SJCRH30 (cell line): ENCODE measurements at regions not wholly inside any gene's neighbourhood (a gene's known extent, or its start where the extent isn't known, plus 50 kb on each side); places are given as distances from the start of the nearest gene placed in this dataset.
A peak's percentile ranks its signal among the peaks of the same experiment; 100 is the strongest.
"Not testable (repeated sequence)": the region's sequence is repeated elsewhere in the genome, so short reads cannot be mapped to it uniquely, and the experiment has no call there.

Experiments
- DNase-seq, 2 experiments: peaks; one replicate each; pipeline ENCODE4 v3.0.0-alpha.2; 2015 to 2020
- H3K27ac ChIP-seq: fragments of 250-450 bp; sonication (Bioruptor Pico); 2 replicates; pipeline ENCODE4 v1.5.1; 2020; ENCODE audit warnings: mild to moderate bottlenecking, moderate library complexity
- H3K27me3 ChIP-seq: fragments of 250-450 bp; sonication (Bioruptor Pico); 2 replicates; pipeline ENCODE4 v1.5.1; 2020; ENCODE audit warnings: mild to moderate bottlenecking, moderate library complexity
- H3K36me3 ChIP-seq: fragments of 250-450 bp; sonication (Bioruptor Pico); 2 replicates; pipeline ENCODE4 v1.5.1; 2020; ENCODE audit warnings: mild to moderate bottlenecking, moderate library complexity
- H3K4me1 ChIP-seq: fragments of 250-450 bp; sonication (Bioruptor Pico); 2 replicates; pipeline ENCODE4 v1.5.1; 2020; ENCODE audit warnings: mild to moderate bottlenecking, moderate library complexity
- H3K4me3 ChIP-seq: fragments of 250-450 bp; sonication (Bioruptor Pico); 2 replicates; pipeline ENCODE4 v1.5.1; 2020; ENCODE audit warnings: mild to moderate bottlenecking, moderate library complexity
- H3K9me3 ChIP-seq: fragments of 250-450 bp; sonication (Bioruptor Pico); replicated peaks from 2 replicates; pipeline ENCODE4 v1.5.1; 2020; ENCODE audit warnings: mild to moderate bottlenecking, moderate library complexity

DNA sequence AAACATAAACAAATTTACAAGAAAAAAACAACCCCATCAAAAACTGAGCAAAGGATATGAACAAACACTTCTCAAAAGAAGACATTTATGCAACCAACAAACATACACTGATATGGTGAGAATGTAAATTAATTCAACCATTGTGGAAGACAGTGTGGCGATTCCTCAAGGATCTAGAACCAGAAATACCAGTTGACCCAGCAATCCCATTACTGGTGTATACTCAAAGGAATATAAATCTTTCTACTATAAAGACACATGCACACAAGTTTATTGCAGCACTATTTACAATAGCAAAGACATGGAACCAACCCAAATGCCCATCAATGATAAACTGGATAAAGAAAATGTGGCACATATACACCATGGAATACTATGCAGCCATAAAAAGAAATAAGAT, 92.3 kb upstream of the GUCY1A1 start:
- H3K9me3 ChIP-seq, H3K27ac ChIP-seq, H3K27me3 ChIP-seq, DNase-seq, H3K4me1 ChIP-seq, H3K36me3 ChIP-seq, H3K4me3 ChIP-seq: not testable (repeated sequence)

DNA sequence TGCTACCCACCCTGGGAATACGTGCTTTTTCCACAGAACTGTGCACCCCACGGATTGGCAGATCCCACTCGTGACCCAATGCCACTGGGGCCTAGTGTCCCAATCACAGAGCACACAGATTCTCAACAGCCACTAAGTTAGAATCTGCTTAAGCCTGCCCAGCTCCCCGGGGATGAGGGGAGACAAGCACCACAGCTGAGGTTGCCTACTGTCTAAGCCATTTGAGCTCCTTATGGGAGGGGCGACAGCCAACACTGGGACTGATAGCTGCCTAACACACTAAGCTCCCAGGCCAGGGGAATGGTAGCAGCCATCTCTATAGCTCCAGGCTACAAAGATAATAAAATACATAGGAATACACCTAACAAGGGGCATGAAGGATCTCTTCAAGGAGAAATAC, 93.5 kb upstream of the GUCY1A1 start:
- Histone ChIP-seq H3K36me3 (no peaks in the 10 kb centered on the region), H3K4me1 (no peaks in the 10 kb centered on the region), H3K27ac (no peak overlapping the region), H3K27me3 (no peaks in the 10 kb centered on the region), H3K9me3 (no peaks in the 10 kb centered on the region), H3K4me3 (no peak overlapping the region)
- no peak for DNase-seq

DNA sequence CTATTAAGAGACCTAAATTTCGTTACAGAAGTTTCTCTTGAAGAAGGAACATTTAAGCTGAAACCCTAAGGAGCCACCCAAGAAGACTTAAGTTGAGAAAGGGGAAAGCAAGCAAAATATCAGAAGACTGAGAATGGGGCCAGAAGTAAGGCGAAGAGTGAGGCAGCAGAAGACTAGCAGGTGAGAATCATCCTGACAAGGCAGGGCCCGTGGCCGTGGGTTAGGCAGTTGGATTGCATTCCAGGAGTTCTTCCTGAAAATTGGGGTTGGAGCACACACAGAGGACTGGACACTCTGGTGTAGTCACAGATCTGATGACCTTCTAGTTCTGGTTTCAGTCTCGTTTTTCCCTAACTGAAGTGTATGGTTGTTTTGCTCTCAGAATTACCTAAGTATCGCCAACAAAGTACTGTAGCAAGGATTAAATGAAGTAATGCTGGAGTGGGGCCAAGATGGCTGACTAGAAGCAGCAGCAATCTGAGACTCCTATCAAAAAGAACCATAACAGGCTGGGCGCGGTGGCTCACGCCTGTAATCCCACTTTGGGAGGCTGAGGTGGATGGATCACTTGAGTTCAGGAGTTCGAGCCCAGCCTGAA, 94.4 kb upstream of the GUCY1A1 start:
- Histone ChIP-seq H3K9me3 (no peaks in the 10 kb centered on the region), H3K36me3 (no peaks in the 10 kb centered on the region), H3K4me1 (no peaks in the 10 kb centered on the region), H3K27me3 (no peaks in the 10 kb centered on the region), H3K4me3 (no peak overlapping the region), H3K27ac (no peak overlapping the region)
- DNase-seq: no peak

DNA sequence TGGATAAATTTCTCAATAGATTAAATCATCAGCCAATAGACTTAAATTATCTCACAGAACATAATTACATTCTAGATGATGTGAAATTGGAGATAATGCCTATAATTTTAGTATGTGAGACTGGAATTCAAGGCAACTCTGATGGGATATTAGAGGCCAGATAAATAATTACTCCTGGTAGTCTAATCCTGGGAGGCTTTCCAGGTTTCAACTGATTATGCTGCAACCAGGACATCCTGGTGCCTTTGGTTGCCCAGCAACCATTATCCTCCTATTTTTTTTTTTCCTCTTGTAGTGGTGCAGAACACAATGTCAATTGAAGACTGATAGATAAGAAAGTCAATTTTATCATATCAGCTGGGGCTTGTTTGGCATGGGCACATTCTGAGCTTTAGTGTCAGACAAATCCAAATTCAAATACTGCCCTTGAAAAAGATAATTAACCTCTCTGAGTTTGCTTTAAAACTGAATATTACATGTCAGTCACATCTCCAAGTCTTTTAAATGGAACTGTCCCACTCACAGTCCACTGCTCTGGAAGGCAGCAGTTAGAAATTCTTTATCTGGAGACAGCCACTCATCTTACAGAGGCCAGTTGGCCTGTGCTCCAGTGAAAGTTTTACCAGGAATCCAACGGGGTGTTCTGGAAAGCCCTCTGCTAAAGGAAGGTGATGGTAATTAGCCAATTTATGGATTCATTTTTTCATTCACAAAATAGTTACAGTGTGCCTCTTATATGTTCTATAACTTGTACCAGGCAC, 95.3 kb upstream of the GUCY1A1 start:
- Histone ChIP-seq H3K27ac (no peak overlapping the region), H3K36me3 (no peaks in the 10 kb centered on the region), H3K9me3 (no peaks in the 10 kb centered on the region), H3K4me1 (no peaks in the 10 kb centered on the region), H3K27me3 (no peaks in the 10 kb centered on the region), H3K4me3 (no peak overlapping the region)
- DNase-seq: no peak

DNA sequence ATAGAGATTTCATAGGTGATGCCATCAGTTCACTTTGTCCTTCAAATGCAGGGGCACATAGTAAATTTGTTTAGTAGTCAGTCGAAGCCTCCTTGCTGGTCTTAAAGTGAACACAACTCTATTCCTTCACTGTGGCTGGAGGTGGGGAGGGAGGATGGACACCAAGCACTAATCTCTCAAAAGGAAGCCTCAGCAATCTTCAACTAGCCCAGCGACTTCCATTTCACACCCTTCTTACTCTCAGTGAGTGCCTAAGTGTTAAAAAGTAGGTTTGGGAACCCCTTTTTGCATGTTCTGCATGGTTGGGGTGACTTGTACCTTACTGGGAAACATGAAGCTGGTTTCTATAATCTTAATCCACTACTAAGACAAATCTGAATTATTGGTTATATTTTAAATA, 96.0 kb upstream of the GUCY1A1 start:
- no peak for DNase-seq
- no peaks in the 10 kb centered on the region for H3K27me3 ChIP-seq
- no peaks in the 10 kb centered on the region for H3K4me1 ChIP-seq
- no peaks in the 10 kb centered on the region for H3K36me3 ChIP-seq
- no peak overlapping the region for H3K4me3 ChIP-seq
- no peak overlapping the region for H3K27ac ChIP-seq
- H3K9me3 ChIP-seq: no peaks in the 10 kb centered on the region

DNA sequence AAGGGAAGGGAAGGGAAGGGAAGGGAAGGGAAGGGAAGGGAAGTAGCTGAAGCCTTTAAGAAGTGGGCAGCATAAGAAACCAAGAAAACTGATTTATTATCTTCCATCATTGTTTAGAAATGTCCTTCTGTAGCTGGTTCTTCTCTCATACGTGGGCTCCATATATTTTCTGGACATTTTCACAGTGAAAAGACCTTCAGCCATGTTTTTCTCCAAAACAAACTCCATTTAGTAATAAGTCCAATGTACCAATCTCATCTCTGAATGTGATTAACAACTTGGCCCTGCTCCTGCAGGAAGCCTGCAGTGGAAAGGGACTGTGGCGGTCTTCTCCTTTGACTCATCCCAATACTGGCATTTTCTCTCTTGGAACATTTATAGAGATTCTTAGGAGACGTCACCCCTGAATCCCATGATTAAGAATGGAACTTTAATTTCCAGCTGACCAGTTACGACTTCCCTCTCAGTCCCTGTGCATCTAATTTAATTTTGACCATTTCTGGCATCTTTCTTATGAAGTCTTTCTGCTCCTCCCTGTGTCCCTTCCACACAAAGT, 96.6 kb upstream of the GUCY1A1 start:
- no peak for DNase-seq
- Histone ChIP-seq H3K9me3 (no peaks in the 10 kb centered on the region), H3K4me1 (no peaks in the 10 kb centered on the region), H3K27ac (no peak overlapping the region), H3K4me3 (no peak overlapping the region), H3K36me3 (no peaks in the 10 kb centered on the region), H3K27me3 (no peaks in the 10 kb centered on the region)

DNA sequence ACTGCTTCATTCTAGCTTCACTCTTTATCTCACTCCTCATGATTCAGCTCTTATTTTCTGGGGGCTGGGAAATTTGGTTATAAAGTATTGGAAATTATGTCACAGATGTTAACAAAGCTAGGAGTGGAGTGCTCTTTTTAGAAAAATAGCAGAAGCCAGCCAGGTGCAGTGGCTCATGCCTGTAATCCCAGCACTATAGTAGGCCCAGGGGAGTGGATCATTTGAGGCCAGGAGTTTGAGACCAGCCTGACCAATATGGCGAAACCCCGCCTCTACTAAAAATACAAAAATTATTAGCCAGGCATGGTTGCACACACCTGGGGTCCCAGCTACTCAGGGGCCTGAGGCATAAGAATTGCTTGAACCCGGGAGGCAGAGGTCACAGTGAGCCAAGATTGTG, 97.2 kb upstream of the GUCY1A1 start:
- Histone ChIP-seq H3K4me1 (no peaks in the 10 kb centered on the region), H3K27me3 (no peaks in the 10 kb centered on the region), H3K4me3 (no peak overlapping the region), H3K36me3 (no peaks in the 10 kb centered on the region), H3K27ac (no peak overlapping the region), H3K9me3 (no peaks in the 10 kb centered on the region)
- DNase-seq: no peak

DNA sequence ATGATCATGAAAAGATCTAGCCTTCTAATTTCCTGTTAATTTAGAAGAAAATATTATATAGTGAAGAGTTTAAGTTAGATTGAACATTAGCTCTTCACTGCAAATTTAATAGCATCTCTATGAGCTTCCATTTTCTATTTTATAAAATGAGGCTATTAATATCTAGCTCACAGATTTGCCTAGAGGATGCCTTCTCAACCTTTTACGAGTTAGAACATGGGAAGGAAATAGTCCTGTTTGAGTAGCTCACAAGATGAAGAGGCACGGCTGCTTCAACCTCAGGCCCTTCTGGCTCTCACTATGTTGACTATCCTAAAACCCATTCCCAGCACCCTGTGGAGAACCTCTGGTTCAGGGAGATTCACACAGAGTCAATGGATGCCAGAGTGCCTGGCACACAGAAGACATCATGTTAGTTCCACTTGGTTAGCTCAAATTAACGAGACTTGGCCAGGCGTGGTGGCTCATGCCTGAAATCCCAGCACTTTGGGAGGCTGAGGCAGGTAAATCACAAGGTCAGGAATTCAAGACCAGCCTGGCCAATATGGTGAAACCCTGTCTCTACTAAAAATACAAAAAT, 97.9 kb upstream of the GUCY1A1 start:
- no peak for DNase-seq
- Histone ChIP-seq H3K4me1 (no peaks in the 10 kb centered on the region), H3K27ac (no peak overlapping the region), H3K36me3 (no peaks in the 10 kb centered on the region), H3K9me3 (no peaks in the 10 kb centered on the region), H3K27me3 (no peaks in the 10 kb centered on the region), H3K4me3 (no peak overlapping the region)

DNA sequence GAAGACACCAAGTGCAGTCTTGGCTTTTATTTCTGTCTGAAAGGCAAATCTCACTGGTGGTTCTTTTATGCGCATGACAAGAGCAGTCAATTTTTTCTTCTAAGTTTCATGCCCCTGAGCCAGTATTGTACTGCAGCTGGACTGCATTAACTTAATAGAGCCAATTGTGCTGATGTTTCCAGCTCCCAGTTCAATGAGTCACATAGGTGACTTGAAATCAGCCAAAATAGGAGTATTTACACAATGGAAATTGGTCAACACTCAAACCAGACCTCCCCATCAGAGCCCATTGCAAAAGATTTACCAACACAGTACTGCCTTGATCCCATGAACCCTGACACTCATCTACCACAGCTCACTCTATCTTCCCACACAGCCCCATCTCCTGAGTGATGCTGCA, 100.3 kb upstream of the GUCY1A1 start:
- Histone ChIP-seq H3K4me3 (no peak overlapping the region), H3K9me3 (no peaks in the 10 kb centered on the region), H3K4me1 (no peaks in the 10 kb centered on the region), H3K27ac (no peak overlapping the region), H3K27me3 (no peaks in the 10 kb centered on the region), H3K36me3 (no peaks in the 10 kb centered on the region)
- DNase-seq: no peak

DNA sequence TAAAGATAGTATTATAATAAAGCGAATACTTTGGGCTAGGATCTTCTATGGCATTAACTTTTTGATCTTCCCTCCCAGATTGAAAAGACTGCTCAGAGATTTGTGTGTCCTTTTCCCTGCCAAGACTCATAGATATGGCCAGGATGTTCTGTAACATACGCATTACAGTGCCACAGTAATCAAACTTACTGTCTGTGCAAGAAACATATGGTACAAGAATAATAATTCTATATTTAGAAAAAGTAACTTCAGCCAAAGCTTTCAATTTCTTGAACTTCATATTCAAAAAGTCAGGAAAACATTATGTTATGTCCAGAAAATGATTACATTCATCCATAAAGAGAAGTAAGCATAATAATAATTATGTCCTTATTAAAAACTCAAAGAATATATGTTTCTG, 100.9 kb upstream of the GUCY1A1 start:
- Histone ChIP-seq H3K27me3 (no peaks in the 10 kb centered on the region), H3K36me3 (no peaks in the 10 kb centered on the region), H3K9me3 (no peaks in the 10 kb centered on the region), H3K27ac (no peak overlapping the region), H3K4me3 (no peak overlapping the region), H3K4me1 (no peaks in the 10 kb centered on the region)
- DNase-seq: no peak

DNA sequence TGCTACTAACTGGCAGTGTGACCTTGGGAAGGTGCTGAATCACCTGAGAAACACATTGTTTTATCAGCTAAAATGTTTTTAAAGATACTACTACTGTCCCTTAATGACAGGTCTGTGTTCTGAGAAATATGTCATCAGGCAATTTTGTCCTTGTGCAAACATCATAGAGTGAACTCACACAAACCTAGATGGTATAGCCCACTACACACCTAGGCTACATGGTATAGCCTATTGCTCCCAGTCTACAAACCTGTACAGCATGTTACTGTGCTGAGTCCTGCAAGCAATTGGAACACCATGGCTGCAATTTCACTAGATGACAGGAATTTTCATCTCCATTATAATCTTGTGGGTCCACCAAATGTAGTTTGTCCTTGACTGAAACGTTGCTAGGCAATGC, 101.3 kb upstream of the GUCY1A1 start:
- Histone ChIP-seq H3K27ac (no peak overlapping the region), H3K4me3 (no peak overlapping the region), H3K4me1 (0 out of 2 replicates have a peak, but pooled peaks cover under 1% of the 10 kb centered on the region), H3K27me3 (no peaks in the 10 kb centered on the region), H3K9me3 (no peaks in the 10 kb centered on the region), H3K36me3 (no peaks in the 10 kb centered on the region)
- no peak for DNase-seq

DNA sequence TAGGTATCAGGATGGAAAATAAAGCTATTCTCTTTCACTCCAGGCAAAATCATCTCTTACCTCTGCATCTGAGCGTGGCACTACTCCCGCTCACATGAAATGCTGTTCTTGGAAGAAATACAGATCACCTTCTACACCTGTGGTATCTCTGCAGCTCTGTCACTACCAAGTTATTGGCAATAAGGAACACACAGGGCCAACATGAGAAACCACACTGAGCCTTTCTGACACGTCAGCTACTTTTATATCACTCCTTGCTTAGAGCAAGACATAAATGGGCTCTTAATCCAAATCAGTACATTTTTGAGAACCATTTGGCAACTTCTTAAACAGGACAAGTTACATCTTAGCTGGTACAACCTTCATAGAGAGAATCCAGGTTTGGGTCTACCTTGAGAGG, 101.8 kb upstream of the GUCY1A1 start:
- H3K27me3 ChIP-seq: no peaks in the 10 kb centered on the region
- H3K4me1 ChIP-seq: 0 out of 2 replicates have a peak, but pooled peaks cover 5% of the 10 kb centered on the region
- no peaks in the 10 kb centered on the region for H3K9me3 ChIP-seq
- no peak overlapping the region for H3K4me3 ChIP-seq
- no peaks in the 10 kb centered on the region for H3K36me3 ChIP-seq
- no peak for DNase-seq
- H3K27ac ChIP-seq: no peak overlapping the region

DNA sequence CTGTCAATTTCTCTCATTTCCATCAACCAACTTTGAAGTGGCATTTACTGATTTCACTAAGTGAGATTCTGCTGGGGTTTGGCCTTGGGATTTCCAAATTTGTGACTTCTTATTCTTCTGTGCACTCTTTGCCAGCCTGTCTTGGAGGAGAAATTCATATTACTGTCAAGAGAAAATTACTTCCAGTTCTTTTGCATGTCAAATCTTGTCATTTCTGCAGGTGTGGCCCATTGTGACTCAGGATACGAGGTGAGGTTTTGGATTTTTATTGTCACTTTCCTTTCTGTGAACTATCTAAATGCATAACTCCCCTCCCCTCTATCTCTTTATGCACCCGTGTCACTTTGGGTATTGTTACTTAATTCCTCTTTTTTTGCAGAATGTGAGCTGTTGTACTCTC, 102.6 kb upstream of the GUCY1A1 start:
- Histone ChIP-seq H3K4me3 (no peak overlapping the region), H3K36me3 (no peaks in the 10 kb centered on the region), H3K27me3 (no peaks in the 10 kb centered on the region), H3K27ac (no peak overlapping the region), H3K9me3 (no peaks in the 10 kb centered on the region), H3K4me1 (0 out of 2 replicates have a peak, but pooled peaks cover 5% of the 10 kb centered on the region)
- no peak for DNase-seq

DNA sequence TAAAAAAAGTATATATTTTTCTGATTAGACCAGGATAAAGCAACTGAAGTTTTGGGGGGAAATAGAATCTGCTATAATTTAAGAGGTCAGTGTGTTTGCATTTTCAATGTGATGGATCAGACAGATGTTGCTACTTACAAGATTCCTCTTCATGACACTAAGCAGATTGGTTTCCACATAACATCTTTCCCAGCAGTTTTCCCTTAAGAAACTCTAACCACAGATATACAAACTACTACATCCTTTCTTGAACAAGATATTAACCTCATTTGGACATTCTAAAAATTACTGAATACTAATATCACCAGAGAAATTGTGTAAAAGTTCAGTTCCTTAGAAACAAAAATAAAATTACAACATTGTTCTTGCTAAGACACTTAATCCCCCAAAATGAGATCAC, 106.7 kb upstream of the GUCY1A1 start:
- DNase-seq: no peak
- H3K27ac ChIP-seq: no peak overlapping the region
- H3K9me3 ChIP-seq: no peaks in the 10 kb centered on the region
- H3K27me3 ChIP-seq: no peaks in the 10 kb centered on the region
- 0 out of 2 replicates have a peak, but pooled peaks cover 5% of the 10 kb centered on the region for H3K4me1 ChIP-seq
- no peak overlapping the region for H3K4me3 ChIP-seq
- H3K36me3 ChIP-seq: no peaks in the 10 kb centered on the region

DNA sequence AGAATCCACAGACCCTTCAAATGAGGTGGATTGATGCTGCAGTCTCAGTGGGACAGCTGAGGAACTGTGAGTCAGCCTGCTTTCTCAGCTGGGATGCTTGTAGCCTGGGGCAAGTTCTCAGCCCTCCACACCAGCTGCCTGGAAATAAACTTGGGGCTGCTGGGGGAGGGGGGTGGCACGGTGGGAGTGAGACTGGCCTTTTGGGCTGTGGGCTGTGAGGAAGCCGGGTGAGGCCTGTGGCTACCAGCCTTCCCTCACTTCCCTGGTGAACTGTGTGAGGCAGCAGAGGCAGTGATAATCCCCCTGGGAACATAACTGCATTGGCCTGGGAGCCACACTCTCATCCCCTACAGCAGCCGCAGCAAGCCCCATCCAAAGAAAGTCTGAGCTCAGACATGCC, 114.5 kb upstream of the GUCY1A1 start:
- Histone ChIP-seq H3K4me3 (no peak overlapping the region), H3K27ac (peak overlapping the region; percentile 38), H3K4me1 (peaks cover 5% of the 10 kb centered on the region; the same call in 1 of the 2 replicates), H3K27me3 (no peaks in the 10 kb centered on the region), H3K9me3 (no peaks in the 10 kb centered on the region), H3K36me3 (no peaks in the 10 kb centered on the region)
- peak; percentile 86 to 88 for DNase-seq
